HFF-Myc (cell line): ENCODE measurements at regions not wholly inside any gene's neighbourhood (a gene's known extent, or its start where the extent isn't known, plus 50 kb on each side); places are given as distances from the start of the nearest gene placed in this dataset.
"Not testable (repeated sequence)": the region's sequence is repeated elsewhere in the genome, so short reads cannot be mapped to it uniquely, and the experiment has no call there.

ENCODE experiments used
- DNase-seq: peaks from one replicate; pipeline ENCODE4 v3.0.0-alpha.2; 2011; ENCODE audit warnings: low read depth; ENCODE audit errors: extremely low read depth
- H3K4me3 ChIP-seq: replicated peaks from 2 replicates; pipeline ENCODE4 v1.5.1; 2011; ENCODE audit warnings: low read depth, mild to moderate bottlenecking, control low read depth, low read length
- CTCF ChIP-seq: IDR thresholded peaks from 2 replicates; pipeline ENCODE4 v1.5.1; 2012; ENCODE audit warnings: mild to moderate bottlenecking, low read depth, low read length, control low read depth; ENCODE audit errors: missing control alignments

GRCh38 chr5:110865400-110866094 is 126.7 kb downstream of the SLC25A46 start:
- peak; percentile 70 for TF ChIP-seq CTCF
- H3K4me3 ChIP-seq = no peak overlapping the region
- peak; percentile 31 for DNase-seq

- no peak for DNase-seq
- no peak overlapping the region for H3K4me3 ChIP-seq
- TF ChIP-seq CTCF = no peak
Measured at GRCh38 chr5:110869927-110870326, 131.1 kb downstream of the SLC25A46 start.

GRCh38 chr5:110872200-110872599 is 133.4 kb downstream of the SLC25A46 start:
- DNase-seq = no peak
- H3K4me3 ChIP-seq = no peak overlapping the region
- TF ChIP-seq CTCF = no peak

GRCh38 chr5:110872963-110873362 is 134.2 kb downstream of the SLC25A46 start:
- TF ChIP-seq CTCF = no peak
- no peak for DNase-seq
- H3K4me3 ChIP-seq = no peak overlapping the region

GRCh38 chr5:110873773-110874437 is 135.1 kb downstream of the SLC25A46 start:
- no peak for TF ChIP-seq CTCF

GRCh38 chr5:110875115-110875514 is 136.3 kb downstream of the SLC25A46 start:
- DNase-seq, H3K4me3 ChIP-seq: not testable (repeated sequence)

More at GRCh38 chr5:110873773-110874437, 135.1 kb downstream of the SLC25A46 start:
- no peak overlapping the region for H3K4me3 ChIP-seq
- DNase-seq = no peak

- TF ChIP-seq CTCF = no peak
- DNase-seq = no peak
- no peak overlapping the region for H3K4me3 ChIP-seq
Measured at GRCh38 chr5:110878115-110878514, 139.3 kb downstream of the SLC25A46 start.
